ENCODE measurements at regions not wholly inside any gene's neighbourhood (a gene's known extent, or its start where the extent isn't known, plus 50 kb on each side); places are given as distances from the start of the nearest gene placed in this dataset.

DNA sequence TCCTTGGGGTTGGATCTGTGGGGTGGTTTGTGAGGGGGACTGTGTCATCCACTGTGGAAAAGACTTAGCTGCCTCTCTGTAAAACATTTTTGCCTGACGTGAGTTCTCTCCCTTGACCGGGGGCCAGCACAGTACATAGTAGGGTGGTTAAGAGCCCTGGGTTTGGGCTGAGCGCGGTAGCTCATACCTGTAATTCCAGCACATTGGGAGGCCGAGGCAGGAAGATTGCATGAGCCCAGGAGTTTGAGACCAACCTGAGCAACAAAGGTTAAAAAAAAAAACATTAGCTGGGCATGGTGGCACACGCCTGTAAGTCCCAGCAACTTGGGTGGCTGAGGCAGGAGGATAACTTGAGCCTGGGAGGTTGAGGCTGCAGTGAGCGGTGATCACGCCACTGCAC is 74.7 kb upstream of the WNT7B start:
- Histone ChIP-seq H3K4me1 (ENCODE audit: control insufficient read depth in 1 of 2, insufficient read depth in 1 of 2, low read depth in 1 of 2, low read length in 1 of 2) (peaks cover 79 to 94% of the 10 kb centered on the region in 2 experiments), H3K27me3 (no peaks in the 10 kb centered on the region), H3K36me3 (no peaks in the 10 kb centered on the region), H3K27ac (peak overlapping the region; percentile 94), H3K4me3 (ENCODE audit: low read depth in 1 of 2, low read length in 1 of 2) (peak overlapping the region in 1 of 2 experiments; percentile 35), H3K9me3 (no peaks in the 10 kb centered on the region)
- TF ChIP-seq, protein P1, sequence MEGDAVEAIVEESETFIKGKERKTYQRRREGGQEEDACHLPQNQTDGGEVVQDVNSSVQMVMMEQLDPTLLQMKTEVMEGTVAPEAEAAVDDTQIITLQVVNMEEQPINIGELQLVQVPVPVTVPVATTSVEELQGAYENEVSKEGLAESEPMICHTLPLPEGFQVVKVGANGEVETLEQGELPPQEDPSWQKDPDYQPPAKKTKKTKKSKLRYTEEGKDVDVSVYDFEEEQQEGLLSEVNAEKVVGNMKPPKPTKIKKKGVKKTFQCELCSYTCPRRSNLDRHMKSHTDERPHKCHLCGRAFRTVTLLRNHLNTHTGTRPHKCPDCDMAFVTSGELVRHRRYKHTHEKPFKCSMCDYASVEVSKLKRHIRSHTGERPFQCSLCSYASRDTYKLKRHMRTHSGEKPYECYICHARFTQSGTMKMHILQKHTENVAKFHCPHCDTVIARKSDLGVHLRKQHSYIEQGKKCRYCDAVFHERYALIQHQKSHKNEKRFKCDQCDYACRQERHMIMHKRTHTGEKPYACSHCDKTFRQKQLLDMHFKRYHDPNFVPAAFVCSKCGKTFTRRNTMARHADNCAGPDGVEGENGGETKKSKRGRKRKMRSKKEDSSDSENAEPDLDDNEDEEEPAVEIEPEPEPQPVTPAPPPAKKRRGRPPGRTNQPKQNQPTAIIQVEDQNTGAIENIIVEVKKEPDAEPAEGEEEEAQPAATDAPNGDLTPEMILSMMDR (IDR thresholded peaks at IDR 0.05) = no peak

DNA sequence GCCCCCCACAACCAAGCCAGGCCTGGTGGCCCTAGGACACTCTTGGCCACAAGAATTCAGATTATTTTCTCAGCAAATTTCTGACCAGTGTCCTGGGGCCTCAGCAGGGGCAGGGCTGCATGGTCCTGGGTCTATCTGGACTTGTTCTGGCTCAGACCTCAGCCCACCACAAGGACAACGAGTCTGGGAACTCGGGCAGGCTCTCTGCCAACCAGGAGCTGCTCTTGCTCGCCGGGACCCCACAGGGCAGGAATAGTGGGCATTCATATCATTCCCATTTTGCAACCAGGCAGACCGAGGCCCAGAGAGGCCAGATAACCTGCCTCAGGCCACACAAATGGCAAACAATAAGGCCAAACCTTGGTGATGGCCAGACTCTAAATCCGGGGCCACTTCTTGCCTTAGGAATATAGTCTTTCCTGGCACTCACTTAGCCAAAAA is 75.4 kb upstream of the WNT7B start:
- Histone ChIP-seq H3K27me3 (no peaks in the 10 kb centered on the region), H3K4me1 (ENCODE audit: control insufficient read depth in 1 of 2, insufficient read depth in 1 of 2, low read depth in 1 of 2, low read length in 1 of 2) (peaks cover 72 to 90% of the 10 kb centered on the region in 2 experiments), H3K4me3 (ENCODE audit: low read depth in 1 of 2, low read length in 1 of 2) (peak overlapping the region; percentile 66 to 90), H3K9me3 (no peaks in the 10 kb centered on the region), H3K36me3 (no peaks in the 10 kb centered on the region), H3K27ac (peak overlapping the region; percentile 94)
- TF ChIP-seq, protein P1 (IDR thresholded peaks at IDR 0.05) = no peak

DNA sequence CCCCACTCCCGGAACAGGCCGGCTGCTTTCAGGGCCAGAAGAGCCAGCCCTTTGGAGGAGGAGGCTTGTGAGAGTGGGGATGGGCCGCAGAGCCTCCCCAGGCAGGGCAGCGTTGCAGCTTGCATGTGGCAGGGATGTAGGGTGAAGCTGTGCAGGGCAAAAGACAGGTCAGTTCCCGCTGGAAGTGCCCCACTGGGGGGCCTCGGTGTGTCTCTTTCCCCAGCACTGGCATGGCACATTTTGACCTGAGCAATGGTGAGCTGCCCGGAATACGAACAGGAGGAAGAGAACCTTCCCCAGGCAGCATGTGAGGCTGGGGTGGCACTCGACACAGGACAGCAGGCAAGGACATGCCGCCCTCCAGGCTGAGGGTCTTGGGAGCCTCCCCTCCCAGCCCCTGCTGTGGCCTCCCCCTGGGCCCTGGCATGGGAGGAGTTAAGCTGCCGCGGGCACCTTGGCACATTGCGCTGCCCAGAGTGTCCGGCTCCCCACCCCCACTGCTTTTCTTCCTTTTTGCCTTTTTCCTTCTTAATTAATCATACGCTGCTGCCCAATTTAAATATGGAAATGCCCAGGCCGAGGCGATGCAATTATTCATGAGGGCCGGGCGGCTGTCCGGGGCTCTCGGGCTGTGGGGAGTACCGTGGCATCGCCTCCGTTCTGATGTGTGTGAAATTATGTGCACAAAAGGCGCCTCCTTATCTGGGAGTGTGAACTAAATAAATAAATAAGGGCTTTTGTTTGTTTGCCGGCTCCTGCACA is 76.0 kb upstream of the WNT7B start:
- Histone ChIP-seq H3K9me3 (no peaks in the 10 kb centered on the region), H3K4me1 (ENCODE audit: control insufficient read depth in 1 of 2, insufficient read depth in 1 of 2, low read depth in 1 of 2, low read length in 1 of 2) (peaks cover 65 to 90% of the 10 kb centered on the region in 2 experiments), H3K36me3 (no peaks in the 10 kb centered on the region), H3K27ac (peak overlapping the region; percentile 94), H3K27me3 (no peaks in the 10 kb centered on the region), H3K4me3 (ENCODE audit: low read depth in 1 of 2, low read length in 1 of 2) (peak overlapping the region; percentile 66 to 90)
- TF ChIP-seq, protein P1 (IDR thresholded peaks at IDR 0.05) = no peak

DNA sequence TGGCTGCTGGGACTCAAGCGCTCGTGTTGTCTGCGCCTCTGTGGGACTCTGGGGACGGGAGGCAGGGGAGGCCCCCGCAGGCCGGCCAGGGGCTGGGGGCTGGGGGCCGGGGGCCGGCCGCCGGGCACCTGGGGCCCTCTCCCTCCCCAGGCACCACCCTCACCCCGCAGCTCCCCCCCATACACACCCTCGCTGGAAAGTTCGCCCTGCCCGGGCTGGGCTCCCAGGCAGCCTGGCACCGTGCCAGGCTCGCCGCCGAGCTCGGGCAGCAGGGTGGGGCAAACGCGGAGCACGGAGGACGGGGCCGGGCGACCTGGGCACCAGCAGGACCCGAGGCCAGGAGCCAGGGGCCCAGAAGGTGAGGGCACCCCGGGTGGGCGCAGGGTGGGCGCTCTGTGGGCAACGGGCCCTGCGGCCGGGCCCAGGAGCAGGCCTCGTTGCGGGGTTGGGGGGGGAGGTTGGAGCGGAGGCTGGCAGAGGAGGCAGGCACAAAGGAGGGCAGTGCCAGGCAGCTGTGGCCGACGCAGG is 76.7 kb upstream of the WNT7B start:
- H3K4me3 ChIP-seq (ENCODE audit: low read depth in 1 of 2, low read length in 1 of 2) = peak overlapping the region; percentile 66 to 90
- peaks cover under 1% of the 10 kb centered on the region for H3K36me3 ChIP-seq
- peak overlapping the region; percentile 94 for H3K27ac ChIP-seq
- TF ChIP-seq, protein P1 (IDR thresholded peaks at IDR 0.05) = no peak
- H3K27me3 ChIP-seq = no peaks in the 10 kb centered on the region
- H3K4me1 ChIP-seq (ENCODE audit: control insufficient read depth in 1 of 2, insufficient read depth in 1 of 2, low read depth in 1 of 2, low read length in 1 of 2) = peaks cover 59 to 89% of the 10 kb centered on the region in 2 experiments
- H3K9me3 ChIP-seq = no peaks in the 10 kb centered on the region

DNA sequence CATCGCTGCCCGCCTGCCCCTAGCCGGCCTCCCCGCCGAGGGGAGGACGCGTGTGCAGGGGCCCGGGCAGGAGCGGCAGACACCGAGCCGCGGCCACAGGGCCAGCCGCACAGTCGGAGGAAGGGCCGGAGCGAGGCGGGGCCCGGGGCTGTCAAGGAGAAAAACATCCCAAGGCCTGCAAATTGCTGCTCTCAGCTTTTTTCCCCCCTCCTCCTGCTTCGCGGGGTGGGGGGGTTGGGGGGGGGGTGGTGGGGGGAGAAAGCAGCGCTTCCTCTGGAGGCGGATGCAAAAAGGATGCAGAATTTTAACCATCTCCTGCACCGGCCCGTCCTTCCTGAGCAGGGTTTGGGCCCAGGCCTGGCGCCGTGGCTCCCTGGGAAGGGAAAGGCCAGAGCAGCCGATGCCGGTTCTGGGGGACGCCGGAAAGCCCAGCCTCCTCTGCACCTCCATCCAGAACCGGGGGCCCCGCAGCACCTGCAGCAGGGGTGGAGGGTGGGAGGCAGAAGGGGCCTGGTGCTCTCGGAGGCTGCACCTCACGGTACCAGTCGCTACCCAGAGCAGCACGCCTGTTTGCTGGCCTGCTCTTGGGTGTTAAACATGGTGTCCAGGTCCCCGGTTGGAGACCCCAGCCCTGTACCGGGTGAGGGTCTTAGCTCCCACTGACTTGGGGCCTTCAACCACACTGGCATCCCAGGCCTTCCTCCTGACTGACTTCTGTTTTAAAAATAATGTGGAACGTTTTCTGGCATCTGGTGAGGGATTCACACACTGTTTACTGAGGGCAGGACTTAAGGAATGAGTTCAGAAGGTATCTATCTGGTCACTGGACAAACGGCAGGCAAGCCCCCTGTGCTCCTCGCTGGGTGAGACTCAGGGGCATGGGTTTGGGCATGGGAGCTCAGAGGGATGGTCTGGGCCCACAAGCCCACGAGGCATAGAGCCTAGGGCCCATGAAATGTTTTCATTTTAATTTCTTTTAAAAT is 77.4 kb upstream of the WNT7B start:
- no peaks in the 10 kb centered on the region for H3K27me3 ChIP-seq
- H3K4me3 ChIP-seq (ENCODE audit: low read depth in 1 of 2, low read length in 1 of 2) = peak overlapping the region; percentile 66 to 90
- TF ChIP-seq, protein P1 (IDR thresholded peaks at IDR 0.05) = no peak
- H3K27ac ChIP-seq = peak overlapping the region; percentile 94
- no peaks in the 10 kb centered on the region for H3K9me3 ChIP-seq
- H3K36me3 ChIP-seq = peaks cover 8% of the 10 kb centered on the region
- peaks cover 51 to 82% of the 10 kb centered on the region in 2 experiments for H3K4me1 ChIP-seq (ENCODE audit: control insufficient read depth in 1 of 2, insufficient read depth in 1 of 2, low read depth in 1 of 2, low read length in 1 of 2)
